ENCODE measurements at regions not wholly inside any gene's neighbourhood (a gene's known extent, or its start where the extent isn't known, plus 50 kb on each side); places are given as distances from the start of the nearest gene placed in this dataset.

- Histone ChIP-seq H3K4me2 (ENCODE audit: low read depth, low read length) (no peak overlapping the region), H3K79me2 (ENCODE audit: insufficient read depth, low read length) (no peaks in the 10 kb centered on the region), H3K27ac (ENCODE audit: extremely low read length, insufficient read depth, low read length) (no peak overlapping the region), H2AFZ (ENCODE audit: low read length) (no peak overlapping the region), H3K27me3 (ENCODE audit: control insufficient read depth in 1 of 2, insufficient read depth in 2 of 2, low read length in 2 of 2) (no peaks in the 10 kb centered on the region), H3K36me3 (replicated peaks in 1 of 2; ENCODE audit: control insufficient read depth in 1 of 2, insufficient read depth in 2 of 2, low read length in 2 of 2) (no peaks in the 10 kb centered on the region), H3K4me1 (ENCODE audit: insufficient read depth, low read length) (peaks cover 40% of the 10 kb centered on the region), H3K9ac (ENCODE audit: insufficient read depth, low read depth, low read length) (no peak overlapping the region), H3K9me3 (ENCODE audit: low read length) (no peaks in the 10 kb centered on the region), H4K20me1 (ENCODE audit: insufficient read depth, low read length) (no peaks in the 10 kb centered on the region), H3K4me3 (replicated peaks in 1 of 3; ENCODE audit: insufficient read depth in 1 of 3, low read depth in 2 of 3, low read length in 3 of 3) (no peak overlapping the region)
- no peak for TF ChIP-seq RBM39 (IDR thresholded peaks at IDR 0.05; ENCODE audit: low read depth, low read length, poor library complexity, severe bottlenecking)
- TF ChIP-seq ZBTB14 (CRISPR knock-in tag; IDR thresholded peaks at IDR 0.05): no peak
- TF ChIP-seq ZNF614 (CRISPR knock-in tag; IDR thresholded peaks at IDR 0.05; ENCODE audit: borderline replicate concordance): no peak
- no peak for TF ChIP-seq ZNF788 (CRISPR knock-in tag; IDR thresholded peaks at IDR 0.05; ENCODE audit: borderline replicate concordance)
- TF ChIP-seq ZNF841 (CRISPR knock-in tag; IDR thresholded peaks at IDR 0.05; ENCODE audit: borderline replicate concordance): no peak
- no peak for TF ChIP-seq HIVEP1 (CRISPR knock-in tag; IDR thresholded peaks at IDR 0.05)
- no peak for TF ChIP-seq ZKSCAN1 (IDR thresholded peaks at IDR 0.05; ENCODE audit: low read length)
- no peak for TF ChIP-seq RBM22 (optimal IDR thresholded peaks at IDR 0.05; ENCODE audit: low read length)
- no peak for TF ChIP-seq PHB2 (IDR thresholded peaks at IDR 0.05; ENCODE audit: partially characterized antibody)
- no peak for TF ChIP-seq ZFP91 (CRISPR knock-in tag; IDR thresholded peaks at IDR 0.05; ENCODE audit: borderline replicate concordance)
- no peak for TF ChIP-seq MBD4 (IDR thresholded peaks at IDR 0.05; ENCODE audit: borderline replicate concordance, low read length)
- no peak for TF ChIP-seq HDAC2 (CRISPR knock-in tag; IDR thresholded peaks at IDR 0.05)
- DNase-seq (ENCODE audit: low spot score): no peak
- ATAC-seq: no peak
- no peak for FAIRE-seq
- in situ Hi-C loops (cut with HindIII; ENCODE audit: extremely low pct_ligation_motif_present, low pct_unique_long_range_greater_than_20kb) (no loop called here), intact Hi-C loops (cut with micrococcal nuclease; ENCODE audit: unreplicated experiment) (loop anchor here (5.0 kb wide), 1 partner anchor 117 kb away; the partner anchor contains the start of gene BMP2K)
- POLR2A ChIA-PET: no interaction called here
- no TSS peak for BruUV-seq (replicated peaks)
- 43% methylated on average over 4 of the region's 4 CpGs for WGBS (ENCODE audit: low lambda C conversion rate)
- CTCF ChIA-PET (ENCODE audit: low intra/inter-chr PET ratio, low total read pairs): no interaction called here
These were observed 109.0 kb downstream of the ANXA3 start for GRCh38 chr4:78660559-78660958.

Data from HepG2 (cell line).